ENCODE measurements at regions not wholly inside any gene's neighbourhood (a gene's known extent, or its start where the extent isn't known, plus 50 kb on each side); places are given as distances from the start of the nearest gene placed in this dataset.

GRCh38 chr2:34030273-34030672 is 431.2 kb upstream of the FAM98A start:
- H3K27me3 ChIP-seq = no peaks in the 10 kb centered on the region
- H3K9me3 ChIP-seq = no peaks in the 10 kb centered on the region
- DNase-seq = no peak
- intact Hi-C loops (cut with DNase I; ENCODE audit: low total_unique reads) = no loop called here
- no peaks in the 10 kb centered on the region for H3K4me1 ChIP-seq
- H3K4me3 ChIP-seq = no peak overlapping the region
- no peak overlapping the region for H3K27ac ChIP-seq
- TF ChIP-seq, protein P1, sequence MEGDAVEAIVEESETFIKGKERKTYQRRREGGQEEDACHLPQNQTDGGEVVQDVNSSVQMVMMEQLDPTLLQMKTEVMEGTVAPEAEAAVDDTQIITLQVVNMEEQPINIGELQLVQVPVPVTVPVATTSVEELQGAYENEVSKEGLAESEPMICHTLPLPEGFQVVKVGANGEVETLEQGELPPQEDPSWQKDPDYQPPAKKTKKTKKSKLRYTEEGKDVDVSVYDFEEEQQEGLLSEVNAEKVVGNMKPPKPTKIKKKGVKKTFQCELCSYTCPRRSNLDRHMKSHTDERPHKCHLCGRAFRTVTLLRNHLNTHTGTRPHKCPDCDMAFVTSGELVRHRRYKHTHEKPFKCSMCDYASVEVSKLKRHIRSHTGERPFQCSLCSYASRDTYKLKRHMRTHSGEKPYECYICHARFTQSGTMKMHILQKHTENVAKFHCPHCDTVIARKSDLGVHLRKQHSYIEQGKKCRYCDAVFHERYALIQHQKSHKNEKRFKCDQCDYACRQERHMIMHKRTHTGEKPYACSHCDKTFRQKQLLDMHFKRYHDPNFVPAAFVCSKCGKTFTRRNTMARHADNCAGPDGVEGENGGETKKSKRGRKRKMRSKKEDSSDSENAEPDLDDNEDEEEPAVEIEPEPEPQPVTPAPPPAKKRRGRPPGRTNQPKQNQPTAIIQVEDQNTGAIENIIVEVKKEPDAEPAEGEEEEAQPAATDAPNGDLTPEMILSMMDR (IDR thresholded peaks at IDR 0.05) = no peak
- TF ChIP-seq POLR2A (IDR thresholded peaks at IDR 0.05) = no peak
- no peaks in the 10 kb centered on the region for H3K36me3 ChIP-seq

- Histone ChIP-seq H3K27ac (no peak overlapping the region), H3K27me3 (no peaks in the 10 kb centered on the region), H3K4me1 (no peaks in the 10 kb centered on the region), H3K36me3 (no peaks in the 10 kb centered on the region), H3K4me3 (no peak overlapping the region), H3K9me3 (no peaks in the 10 kb centered on the region)
- no peak for DNase-seq
- TF ChIP-seq, protein P1 (IDR thresholded peaks at IDR 0.05) = no peak
- no peak for TF ChIP-seq POLR2A (IDR thresholded peaks at IDR 0.05)
- intact Hi-C loops (cut with DNase I; ENCODE audit: low total_unique reads) = no loop called here
These were observed 430.0 kb upstream of the FAM98A start for GRCh38 chr2:34029073-34029472.

DNA sequence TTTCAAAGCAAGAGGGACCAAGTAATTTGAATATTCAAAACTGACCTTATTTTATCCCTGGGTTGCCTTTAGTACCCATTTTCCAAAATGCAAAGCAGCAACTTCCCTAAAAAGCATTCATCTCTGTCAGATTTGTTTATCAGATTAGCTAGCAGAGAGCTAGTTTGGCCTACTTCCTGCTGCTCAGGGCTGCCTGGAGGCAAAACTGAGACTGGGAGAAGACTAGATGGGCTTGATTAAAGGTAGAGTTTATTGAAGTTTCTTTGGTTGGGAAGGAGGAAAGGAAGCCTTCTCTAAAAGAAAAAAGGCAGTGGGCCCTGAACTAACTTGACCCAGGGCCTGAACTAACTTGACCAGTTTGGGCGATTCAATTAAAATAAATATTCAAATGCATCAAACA is 426.1 kb upstream of the FAM98A start:
- Histone ChIP-seq H3K4me1 (no peaks in the 10 kb centered on the region), H3K9me3 (no peaks in the 10 kb centered on the region), H3K4me3 (no peak overlapping the region), H3K36me3 (no peaks in the 10 kb centered on the region), H3K27ac (no peak overlapping the region), H3K27me3 (no peaks in the 10 kb centered on the region)
- no peak for DNase-seq
- intact Hi-C loops (cut with DNase I; ENCODE audit: low total_unique reads) = no loop called here
- TF ChIP-seq POLR2A (IDR thresholded peaks at IDR 0.05) = no peak
- TF ChIP-seq, protein P1 (IDR thresholded peaks at IDR 0.05) = no peak

GRCh38 chr2:34012715-34013302 is 413.7 kb upstream of the FAM98A start:
- intact Hi-C loops (cut with DNase I; ENCODE audit: low total_unique reads) = no loop called here

DNA sequence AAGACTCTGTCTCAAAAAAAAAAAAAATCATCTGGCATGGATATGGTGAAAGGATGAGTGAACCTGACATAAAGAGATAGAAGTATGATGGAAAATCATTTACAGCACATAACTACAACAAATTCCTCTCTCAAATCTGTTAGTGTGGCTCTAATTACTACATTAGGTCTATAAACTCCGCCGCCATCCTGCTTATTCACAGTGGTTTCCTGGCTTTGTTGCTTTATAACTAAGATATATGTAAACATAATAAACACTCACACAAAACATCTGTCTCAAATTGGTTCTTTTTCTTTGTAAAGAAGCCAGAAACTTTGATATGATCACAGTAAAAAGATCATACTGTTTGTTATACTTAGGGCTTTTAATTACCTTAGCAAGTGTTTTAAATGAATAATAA is 412.6 kb upstream of the FAM98A start:
- Histone ChIP-seq H3K27ac (no peak overlapping the region), H3K36me3 (no peaks in the 10 kb centered on the region), H3K4me3 (no peak overlapping the region), H3K9me3 (no peaks in the 10 kb centered on the region), H3K27me3 (no peaks in the 10 kb centered on the region), H3K4me1 (no peaks in the 10 kb centered on the region)
- intact Hi-C loops (cut with DNase I; ENCODE audit: low total_unique reads) = no loop called here
- DNase-seq = no peak
- TF ChIP-seq, protein P1 (IDR thresholded peaks at IDR 0.05) = no peak
- TF ChIP-seq POLR2A (IDR thresholded peaks at IDR 0.05) = no peak

More at GRCh38 chr2:34012715-34013302, 413.7 kb upstream of the FAM98A start:
- DNase-seq = peak; percentile 32 to 38
- H3K36me3 ChIP-seq = no peaks in the 10 kb centered on the region
- H3K27ac ChIP-seq = no peak overlapping the region
- no peaks in the 10 kb centered on the region for H3K9me3 ChIP-seq
- no peak for TF ChIP-seq POLR2A (IDR thresholded peaks at IDR 0.05)
- TF ChIP-seq, protein P1 (IDR thresholded peaks at IDR 0.05) = peak; percentile 36 to 50 (median 40)
- H3K4me3 ChIP-seq = no peak overlapping the region
- H3K4me1 ChIP-seq = no peaks in the 10 kb centered on the region
- no peaks in the 10 kb centered on the region for H3K27me3 ChIP-seq

Measured in uterus (tissue), 3 donors.